Large intestine (tissue), 3 donors: ENCODE measurements at regions not wholly inside any gene's neighbourhood (a gene's known extent, or its start where the extent isn't known, plus 50 kb on each side); places are given as distances from the start of the nearest gene placed in this dataset.

Source experiments
- DNase-seq, 2 donors: peaks; one replicate each; pipeline versions ENCODE4 v3.0.0 to v3.0.0-alpha.2; 2013
- H3K27ac ChIP-seq: one replicate; pipeline ENCODE4 v1.5.1; 2013; ENCODE audit warnings: low read length
- H3K27me3 ChIP-seq: 2 replicates; pipeline ENCODE4 v1.6.1; 2013; ENCODE audit warnings: low read length; ENCODE audit not compliant: control insufficient read depth, insufficient read depth
- H3K36me3 ChIP-seq: 2 replicates; pipeline ENCODE4 v1.6.1; 2013; ENCODE audit warnings: low read length; ENCODE audit not compliant: control insufficient read depth, insufficient read depth
- H3K4me1 ChIP-seq: one replicate; pipeline ENCODE4 v1.6.1; 2013; ENCODE audit warnings: low read length; ENCODE audit not compliant: control insufficient read depth, insufficient read depth
- H3K4me3 ChIP-seq: one replicate; pipeline ENCODE4 v1.5.1; 2013; ENCODE audit warnings: low read length
- H3K9me3 ChIP-seq: one replicate; pipeline ENCODE4 v1.6.1; 2013; ENCODE audit warnings: mild to moderate bottlenecking, low read depth, low read length, moderate library complexity; ENCODE audit not compliant: control insufficient read depth
- WGBS: methylation state at CpG from one replicate; pipeline ENCODE4 v1.1.5; 2013; ENCODE audit warnings: low lambda C conversion rate; ENCODE audit not compliant: insufficient coverage; 5-methylcytosine and 5-hydroxymethylcytosine counted together

DNA sequence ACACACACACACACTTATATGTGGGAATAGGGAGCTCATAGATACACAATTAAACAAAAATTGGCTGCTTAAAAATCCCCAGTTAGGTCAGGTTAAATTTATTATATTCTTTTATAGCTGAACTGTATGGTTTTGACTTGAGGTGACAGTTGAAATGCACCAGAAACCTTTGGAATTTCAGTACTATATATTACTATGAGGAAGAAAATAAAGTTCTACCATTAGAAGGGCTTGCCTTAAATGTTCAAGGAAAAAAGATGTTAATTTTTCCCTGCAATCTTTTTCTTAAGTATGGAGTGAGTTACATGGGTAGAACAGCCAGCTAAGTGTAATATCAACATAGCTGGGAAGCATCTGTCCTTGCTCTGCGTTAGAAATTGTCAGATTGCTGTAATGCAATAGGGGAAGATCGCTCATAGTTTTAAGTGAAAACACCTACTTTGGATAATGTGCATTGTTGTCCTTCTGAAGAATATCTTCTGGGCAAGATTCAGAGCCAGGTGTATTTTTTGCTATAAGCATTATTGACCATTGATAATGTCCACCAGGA is 415.8 kb upstream of the MKI67 start:
- peaks cover 58% of the 10 kb centered on the region for H3K27me3 ChIP-seq
- no CpG with 5 or more reads among the region's 2 CpGs for WGBS

GRCh38 chr10:128542659-128543058 is 416.4 kb upstream of the MKI67 start:
- H3K27ac ChIP-seq: no peak overlapping the region
- no peak for DNase-seq
- no CpG with 5 or more reads among the region's 7 CpGs for WGBS
- no peak overlapping the region for H3K4me3 ChIP-seq
- no peaks in the 10 kb centered on the region for H3K36me3 ChIP-seq
- no peaks in the 10 kb centered on the region for H3K4me1 ChIP-seq
- peaks cover 56% of the 10 kb centered on the region for H3K27me3 ChIP-seq
- H3K9me3 ChIP-seq: no peaks in the 10 kb centered on the region

More for the DNA sequence above, 415.8 kb upstream of the MKI67 start:
- no peaks in the 10 kb centered on the region for H3K36me3 ChIP-seq
- no peak overlapping the region for H3K27ac ChIP-seq
- no peaks in the 10 kb centered on the region for H3K4me1 ChIP-seq
- H3K9me3 ChIP-seq: no peaks in the 10 kb centered on the region
- H3K4me3 ChIP-seq: no peak overlapping the region
- no peak for DNase-seq

GRCh38 chr10:128543151-128543550 is 416.9 kb upstream of the MKI67 start:
- H3K9me3 ChIP-seq: no peaks in the 10 kb centered on the region
- no peaks in the 10 kb centered on the region for H3K36me3 ChIP-seq
- no peak for DNase-seq
- no peaks in the 10 kb centered on the region for H3K4me1 ChIP-seq
- no peak overlapping the region for H3K27ac ChIP-seq
- H3K27me3 ChIP-seq: peaks cover 53% of the 10 kb centered on the region
- 60% methylated on average over 1 of the region's 12 CpGs for WGBS
- no peak overlapping the region for H3K4me3 ChIP-seq

DNA sequence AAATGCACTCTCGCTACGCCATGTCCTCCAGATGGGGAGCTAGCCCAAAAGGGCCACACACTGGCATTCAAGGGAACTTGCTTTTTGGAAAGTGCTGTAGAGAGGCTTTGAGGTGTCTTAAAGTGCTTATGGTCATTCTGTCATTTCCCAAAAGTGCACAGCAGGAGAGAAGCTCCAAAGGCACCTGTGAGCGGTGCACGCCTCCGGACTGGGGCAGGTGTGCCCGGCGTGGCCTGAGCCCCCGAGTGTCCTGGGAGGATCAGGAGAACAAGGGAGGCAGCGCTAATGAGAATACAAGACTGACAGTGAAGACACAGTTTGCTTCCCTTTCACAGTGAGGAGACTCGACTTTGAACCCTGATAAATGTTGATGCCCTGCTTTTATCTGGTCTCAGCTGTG is 419.0 kb upstream of the MKI67 start:
- Histone ChIP-seq H3K27me3 (peaks cover 37% of the 10 kb centered on the region), H3K4me3 (no peak overlapping the region), H3K4me1 (no peaks in the 10 kb centered on the region), H3K9me3 (no peaks in the 10 kb centered on the region), H3K27ac (no peak overlapping the region), H3K36me3 (no peaks in the 10 kb centered on the region)
- no peak for DNase-seq
- WGBS: no CpG with 5 or more reads among the region's 10 CpGs

- Histone ChIP-seq H3K27me3 (peaks cover 23% of the 10 kb centered on the region), H3K4me1 (no peaks in the 10 kb centered on the region), H3K27ac (no peak overlapping the region), H3K9me3 (no peaks in the 10 kb centered on the region), H3K36me3 (no peaks in the 10 kb centered on the region), H3K4me3 (no peak overlapping the region)
- WGBS: no CpG with 5 or more reads among the region's 15 CpGs
- no peak for DNase-seq
These were observed 420.5 kb upstream of the MKI67 start for GRCh38 chr10:128546651-128547165.

GRCh38 chr10:128549101-128549608 is 422.9 kb upstream of the MKI67 start:
- H3K36me3 ChIP-seq: no peaks in the 10 kb centered on the region
- H3K27me3 ChIP-seq: peaks cover 6% of the 10 kb centered on the region
- no peaks in the 10 kb centered on the region for H3K9me3 ChIP-seq
- no CpG with 5 or more reads among the region's 6 CpGs for WGBS
- no peak overlapping the region for H3K27ac ChIP-seq
- no peak for DNase-seq
- H3K4me3 ChIP-seq: no peak overlapping the region
- H3K4me1 ChIP-seq: no peaks in the 10 kb centered on the region

DNA sequence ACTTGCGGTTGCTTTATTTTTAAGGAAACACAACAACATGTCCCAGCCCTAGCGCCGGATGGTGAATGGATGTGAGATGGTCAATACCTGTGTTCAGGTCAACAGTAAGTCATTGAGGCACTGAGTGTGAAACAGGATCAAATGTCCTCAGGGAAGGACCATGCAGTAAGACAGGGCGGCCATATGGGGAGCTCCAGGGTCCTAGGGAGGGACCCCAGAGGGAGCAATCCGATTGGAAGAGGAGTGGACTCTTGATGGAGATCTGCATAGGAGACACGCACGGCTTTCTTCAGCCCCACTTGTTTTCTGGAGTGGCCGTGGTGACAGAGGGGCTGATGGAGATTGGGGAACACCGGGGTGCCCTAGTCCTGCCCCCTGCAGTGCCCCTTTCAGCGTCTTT is 423.8 kb upstream of the MKI67 start:
- no peaks in the 10 kb centered on the region for H3K9me3 ChIP-seq
- no peaks in the 10 kb centered on the region for H3K27me3 ChIP-seq
- H3K36me3 ChIP-seq: no peaks in the 10 kb centered on the region
- DNase-seq: no peak
- WGBS: no CpG with 5 or more reads among the region's 10 CpGs
- no peak overlapping the region for H3K4me3 ChIP-seq
- H3K27ac ChIP-seq: no peak overlapping the region
- no peaks in the 10 kb centered on the region for H3K4me1 ChIP-seq

DNA sequence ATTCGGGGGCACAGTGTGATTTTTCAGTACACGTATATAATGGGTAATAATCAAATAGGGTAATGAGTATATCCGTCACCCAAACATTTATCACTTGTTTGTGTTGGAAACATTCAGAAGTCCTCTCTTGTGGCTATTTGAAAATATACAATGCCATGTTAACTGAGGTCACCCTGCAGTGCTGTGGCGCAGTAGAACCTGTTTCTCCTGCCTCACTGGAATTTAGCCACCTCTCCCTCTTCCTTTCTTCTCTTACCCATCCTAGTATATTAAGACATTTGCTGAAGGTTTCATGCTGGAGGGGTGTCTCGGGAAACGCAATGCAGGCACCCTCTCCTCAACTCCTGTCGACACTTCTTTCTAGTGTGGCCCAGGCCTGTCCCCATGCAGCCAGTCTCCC is 425.3 kb upstream of the MKI67 start:
- Histone ChIP-seq H3K36me3 (no peaks in the 10 kb centered on the region), H3K9me3 (no peaks in the 10 kb centered on the region), H3K27ac (no peak overlapping the region), H3K4me3 (no peak overlapping the region), H3K27me3 (peaks cover 6% of the 10 kb centered on the region), H3K4me1 (no peaks in the 10 kb centered on the region)
- WGBS: no CpG with 5 or more reads among the region's 7 CpGs
- DNase-seq: no peak

DNA sequence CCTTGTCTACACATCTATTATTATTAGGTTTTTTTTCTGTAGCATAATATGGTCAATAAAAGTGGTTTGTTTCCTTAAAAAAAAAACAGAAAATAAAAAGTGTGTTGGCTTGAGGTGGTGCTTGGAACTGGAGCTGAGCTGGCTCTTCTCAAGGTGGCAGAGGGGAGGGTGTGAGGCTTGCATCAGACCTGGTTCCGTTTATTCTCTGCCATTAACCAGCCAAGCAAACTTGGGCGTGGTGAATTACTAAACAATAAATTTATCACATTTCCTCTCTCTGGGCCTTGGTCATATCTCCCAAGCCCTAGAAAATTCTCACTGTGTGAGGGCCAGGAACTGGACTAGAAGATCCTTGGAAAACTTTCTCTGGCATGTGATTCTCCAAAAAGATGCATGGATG is 427.5 kb upstream of the MKI67 start:
- Histone ChIP-seq H3K27me3 (peaks cover 6% of the 10 kb centered on the region), H3K4me3 (no peak overlapping the region), H3K27ac (no peak overlapping the region), H3K9me3 (no peaks in the 10 kb centered on the region), H3K4me1 (no peaks in the 10 kb centered on the region), H3K36me3 (no peaks in the 10 kb centered on the region)
- WGBS: no CpG with 5 or more reads among the region's 2 CpGs
- DNase-seq: no peak

- no peak for DNase-seq
These were observed 430.2 kb upstream of the MKI67 start for GRCh38 chr10:128556182-128557110.

More at GRCh38 chr10:128556182-128557110, 430.2 kb upstream of the MKI67 start:
- peaks cover 6% of the 10 kb centered on the region for H3K27me3 ChIP-seq
- no peaks in the 10 kb centered on the region for H3K36me3 ChIP-seq
- no peaks in the 10 kb centered on the region for H3K4me1 ChIP-seq
- no peak overlapping the region for H3K4me3 ChIP-seq
- H3K27ac ChIP-seq: no peak overlapping the region
- no CpG with 5 or more reads among the region's 15 CpGs for WGBS
- H3K9me3 ChIP-seq: no peaks in the 10 kb centered on the region
